ENCODE measurements at regions not wholly inside any gene's neighbourhood (a gene's known extent, or its start where the extent isn't known, plus 50 kb on each side); places are given as distances from the start of the nearest gene placed in this dataset.

DNA sequence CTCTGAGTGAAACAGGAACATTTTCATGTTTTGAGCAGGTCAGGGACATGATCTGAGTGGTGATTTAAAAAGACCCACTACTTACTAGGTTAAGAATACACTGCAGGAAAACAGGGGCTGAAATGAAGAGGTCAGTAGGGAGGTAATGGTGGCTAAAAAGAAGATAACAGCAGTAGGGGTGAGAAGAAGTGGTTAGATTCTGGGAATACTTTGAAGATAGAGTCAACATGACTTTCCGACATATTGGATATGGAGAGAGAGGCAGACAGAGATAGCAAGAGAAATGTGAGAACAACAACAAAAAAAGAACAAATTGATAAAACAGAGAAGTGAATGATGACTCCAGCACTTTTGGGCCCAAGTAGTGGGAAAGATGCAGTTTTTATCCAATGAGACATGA is 168.0 kb downstream of the ALX1 start:
- TF ChIP-seq EZH2phosphoT487 (IDR thresholded peaks at IDR 0.05; ENCODE audit: borderline replicate concordance) = no peak
- TF ChIP-seq, protein P1, sequence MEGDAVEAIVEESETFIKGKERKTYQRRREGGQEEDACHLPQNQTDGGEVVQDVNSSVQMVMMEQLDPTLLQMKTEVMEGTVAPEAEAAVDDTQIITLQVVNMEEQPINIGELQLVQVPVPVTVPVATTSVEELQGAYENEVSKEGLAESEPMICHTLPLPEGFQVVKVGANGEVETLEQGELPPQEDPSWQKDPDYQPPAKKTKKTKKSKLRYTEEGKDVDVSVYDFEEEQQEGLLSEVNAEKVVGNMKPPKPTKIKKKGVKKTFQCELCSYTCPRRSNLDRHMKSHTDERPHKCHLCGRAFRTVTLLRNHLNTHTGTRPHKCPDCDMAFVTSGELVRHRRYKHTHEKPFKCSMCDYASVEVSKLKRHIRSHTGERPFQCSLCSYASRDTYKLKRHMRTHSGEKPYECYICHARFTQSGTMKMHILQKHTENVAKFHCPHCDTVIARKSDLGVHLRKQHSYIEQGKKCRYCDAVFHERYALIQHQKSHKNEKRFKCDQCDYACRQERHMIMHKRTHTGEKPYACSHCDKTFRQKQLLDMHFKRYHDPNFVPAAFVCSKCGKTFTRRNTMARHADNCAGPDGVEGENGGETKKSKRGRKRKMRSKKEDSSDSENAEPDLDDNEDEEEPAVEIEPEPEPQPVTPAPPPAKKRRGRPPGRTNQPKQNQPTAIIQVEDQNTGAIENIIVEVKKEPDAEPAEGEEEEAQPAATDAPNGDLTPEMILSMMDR (conservative IDR thresholded peaks at IDR 0.05; ENCODE audit: low read length) = no peak

All from Loucy (cell line).